ENCODE measurements at regions not wholly inside any gene's neighbourhood (a gene's known extent, or its start where the extent isn't known, plus 50 kb on each side); places are given as distances from the start of the nearest gene placed in this dataset.
"Not testable (repeated sequence)": the region's sequence is repeated elsewhere in the genome, so short reads cannot be mapped to it uniquely, and the experiment has no call there.

GRCh38 chr20:30484009-30484748 is 773.3 kb upstream of the DEFB115 start:
- Histone ChIP-seq H3K4me1 (no peaks in the 10 kb centered on the region), H3K4me3 (no peak overlapping the region), H3K27ac (no peak overlapping the region), H3K9me3 (peaks cover 0 to 25% (median 3%) of the 10 kb centered on the region in 3 donors), H3K36me3 (replicated peaks in 1 of 2; ENCODE audit: insufficient read depth in 1 of 2, low read depth in 2 of 2) (no peaks in the 10 kb centered on the region), H3K27me3 (no peaks in the 10 kb centered on the region)
- ATAC-seq (no peak), DNase-seq (no peak)
- TF ChIP-seq CTCF (IDR thresholded peaks at IDR 0.05) (no peak), POLR2A (IDR thresholded peaks at IDR 0.05) (no peak)
- intact Hi-C loops (cut with DNase I): no loop called here
- WGBS, 2 donors: 82 to 83% methylated on average over 15 to 32 of the region's 50 CpGs

- no peak for TF ChIP-seq POLR2A (IDR thresholded peaks at IDR 0.05)
- no peak for TF ChIP-seq CTCF (IDR thresholded peaks at IDR 0.05)
- Histone ChIP-seq H3K36me3 (replicated peaks in 1 of 2; ENCODE audit: insufficient read depth in 1 of 2, low read depth in 2 of 2) (no peaks in the 10 kb centered on the region), H3K4me1 (no peaks in the 10 kb centered on the region), H3K27ac (no peak overlapping the region), H3K4me3 (no peak overlapping the region), H3K27me3 (no peaks in the 10 kb centered on the region), H3K9me3 (peaks cover 0 to 21% (median 3%) of the 10 kb centered on the region in 3 donors)
- no peak for DNase-seq
- 84 to 92% methylated on average over 11 to 15 of the region's 17 CpGs for whole genome bisulfite sequencing, 2 donors
- intact Hi-C loops (cut with DNase I): no loop called here
- ATAC-seq: no peak
Measured at GRCh38 chr20:30484749-30485070, 772.8 kb upstream of the DEFB115 start.

GRCh38 chr20:30485331-30486102 is 771.9 kb upstream of the DEFB115 start:
- no peak for DNase-seq
- no peaks in the 10 kb centered on the region for H3K27me3 ChIP-seq
- intact Hi-C loops (cut with DNase I): no loop called here
- 87 to 89% methylated on average over 35 to 39 of the region's 50 CpGs for WGBS, 2 donors
- H3K36me3 ChIP-seq (replicated peaks in 1 of 2; ENCODE audit: insufficient read depth in 1 of 2, low read depth in 2 of 2): no peaks in the 10 kb centered on the region
- no peak for ATAC-seq
- no peaks in the 10 kb centered on the region for H3K4me1 ChIP-seq
- H3K9me3 ChIP-seq: peaks cover 0 to 18% (median 3%) of the 10 kb centered on the region in 3 donors
- H3K4me3 ChIP-seq: no peak overlapping the region
- no peak for TF ChIP-seq CTCF (IDR thresholded peaks at IDR 0.05)
- no peak for TF ChIP-seq POLR2A (IDR thresholded peaks at IDR 0.05)
- H3K27ac ChIP-seq: no peak overlapping the region

DNA sequence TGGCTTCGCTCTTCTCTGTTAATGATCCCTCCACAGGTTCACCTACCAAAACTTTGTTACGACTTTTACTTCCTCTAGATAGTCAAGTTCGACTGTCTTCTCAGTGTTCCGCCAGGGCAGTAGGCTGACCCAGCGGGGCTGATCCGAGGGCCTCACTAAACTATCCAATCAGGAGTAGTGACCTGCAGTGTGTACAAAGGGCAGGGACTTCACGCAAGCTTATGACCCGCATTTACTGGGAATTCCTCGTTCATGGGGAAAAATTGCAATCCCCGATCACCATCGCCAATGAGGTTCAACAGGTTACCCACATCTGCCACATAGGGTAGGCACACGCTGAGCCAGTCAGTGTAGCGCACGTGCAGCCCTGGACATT is 771.4 kb upstream of the DEFB115 start:
- intact Hi-C loops (cut with DNase I): no loop called here
- H3K4me1 ChIP-seq: no peaks in the 10 kb centered on the region
- ATAC-seq: no peak

GRCh38 chr20:30487461-30487860 is 770.0 kb upstream of the DEFB115 start:
- H3K4me1 ChIP-seq; H3K4me3 ChIP-seq; H3K27me3 ChIP-seq; DNase-seq; H3K36me3 ChIP-seq (replicated peaks in 1 of 2; ENCODE audit: insufficient read depth in 1 of 2, low read depth in 2 of 2); H3K27ac ChIP-seq; ATAC-seq; intact Hi-C loops (cut with DNase I): not testable (repeated sequence)
- H3K9me3 ChIP-seq: peaks cover 0 to 18% (median 0%) of the 10 kb centered on the region in 3 donors
- 74 to 83% methylated on average over 11 to 13 of the region's 18 CpGs for WGBS, 2 donors

More for the DNA sequence above, 771.4 kb upstream of the DEFB115 start:
- Histone ChIP-seq H3K36me3 (replicated peaks in 1 of 2; ENCODE audit: insufficient read depth in 1 of 2, low read depth in 2 of 2) (no peaks in the 10 kb centered on the region), H3K4me3 (no peak overlapping the region), H3K9me3 (peaks cover 0 to 18% (median 3%) of the 10 kb centered on the region in 3 donors), H3K27ac (no peak overlapping the region), H3K27me3 (no peaks in the 10 kb centered on the region)
- WGBS, 2 donors: 77 to 89% methylated on average over 6 to 14 of the region's 14 CpGs
- TF ChIP-seq POLR2A (IDR thresholded peaks at IDR 0.05) (no peak), CTCF (IDR thresholded peaks at IDR 0.05) (no peak)
- DNase-seq: no peak

Measured in body of pancreas (tissue), 4 donors.